Breast epithelium (tissue), 3 donors: ENCODE measurements at regions not wholly inside any gene's neighbourhood (a gene's known extent, or its start where the extent isn't known, plus 50 kb on each side); places are given as distances from the start of the nearest gene placed in this dataset.

Experiments used
- CTCF ChIP-seq, 3 donors: fragments of 450-650 bp; IDR thresholded peaks; one replicate each; pipeline ENCODE4 v1.5.1; 2016 to 2017; ENCODE audit warnings: antibody characterized with exemption in 3 of 3, mild to moderate bottlenecking in 3 of 3, moderate library complexity in 3 of 3
- POLR2A ChIP-seq: fragments of 450-650 bp; IDR thresholded peaks from one replicate; pipeline ENCODE4 v1.6.1; 2016; ENCODE audit warnings: antibody characterized with exemption, mild to moderate bottlenecking, moderate library complexity

- TF ChIP-seq CTCF (IDR thresholded peaks at IDR 0.05): no peak
- TF ChIP-seq POLR2A: no peak
These were observed 171.9 kb upstream of the CCDC54 start for GRCh38 chr3:107205358-107205757.
